Right kidney (tissue), 1 donor: ENCODE measurements at regions not wholly inside any gene's neighbourhood (a gene's known extent, or its start where the extent isn't known, plus 50 kb on each side); places are given as distances from the start of the nearest gene placed in this dataset.

Source experiments
- DNase-seq: peaks from one replicate; pipeline ENCODE4 v3.0.0-alpha.2; 2016

GRCh38 chr7:41130561-41131236 is 572.2 kb downstream of the INHBA start:
- DNase-seq = no peak

GRCh38 chr7:41130086-41130485 is 572.8 kb downstream of the INHBA start:
- no peak for DNase-seq

GRCh38 chr7:41125343-41125742 is 577.5 kb downstream of the INHBA start:
- no peak for DNase-seq

- no peak for DNase-seq
These were observed 580.5 kb downstream of the INHBA start for GRCh38 chr7:41122256-41122987.

- no peak for DNase-seq
These were observed 581.7 kb downstream of the INHBA start for GRCh38 chr7:41121228-41121627.

GRCh38 chr7:41118486-41118885 is 584.4 kb downstream of the INHBA start:
- DNase-seq = no peak

GRCh38 chr7:41117431-41117830 is 585.5 kb downstream of the INHBA start:
- DNase-seq = no peak

- DNase-seq = no peak
These were observed 586.1 kb downstream of the INHBA start for GRCh38 chr7:41116817-41117216.

GRCh38 chr7:41116337-41116736 is 586.6 kb downstream of the INHBA start:
- no peak for DNase-seq

GRCh38 chr7:41114691-41115090 is 588.2 kb downstream of the INHBA start:
- no peak for DNase-seq

GRCh38 chr7:41114131-41114530 is 588.8 kb downstream of the INHBA start:
- no peak for DNase-seq

- DNase-seq = no peak
These were observed 589.2 kb downstream of the INHBA start for GRCh38 chr7:41113719-41114118.

- DNase-seq = no peak
These were observed 592.7 kb downstream of the INHBA start for GRCh38 chr7:41110186-41110585.

- no peak for DNase-seq
These were observed 594.1 kb downstream of the INHBA start for GRCh38 chr7:41108821-41109220.

GRCh38 chr7:41107938-41108448 is 594.9 kb downstream of the INHBA start:
- DNase-seq = no peak

- no peak for DNase-seq
These were observed 595.5 kb downstream of the INHBA start for GRCh38 chr7:41107330-41107937.

- no peak for DNase-seq
These were observed 598.3 kb downstream of the INHBA start for GRCh38 chr7:41104631-41105030.

GRCh38 chr7:41103331-41103730 is 599.6 kb downstream of the INHBA start:
- no peak for DNase-seq

GRCh38 chr7:41098846-41099245 is 604.0 kb downstream of the INHBA start:
- no peak for DNase-seq

GRCh38 chr7:41098402-41098801 is 604.5 kb downstream of the INHBA start:
- no peak for DNase-seq

GRCh38 chr7:41097501-41097900 is 605.4 kb downstream of the INHBA start:
- DNase-seq = no peak

- no peak for DNase-seq
These were observed 606.0 kb downstream of the INHBA start for GRCh38 chr7:41096917-41097316.

GRCh38 chr7:41093141-41093540 is 609.7 kb downstream of the INHBA start:
- no peak for DNase-seq

- DNase-seq = no peak
These were observed 617.6 kb downstream of the INHBA start for GRCh38 chr7:41085244-41085643.
